Central memory CD4-positive, alpha-beta T cell (primary cell): ENCODE measurements at regions not wholly inside any gene's neighbourhood (a gene's known extent, or its start where the extent isn't known, plus 50 kb on each side); places are given as distances from the start of the nearest gene placed in this dataset.
"Not testable (repeated sequence)": the region's sequence is repeated elsewhere in the genome, so short reads cannot be mapped to it uniquely, and the experiment has no call there.

Experiments
- DNase-seq: peaks from one replicate; pipeline ENCODE4 v3.0.0; 2022

DNA sequence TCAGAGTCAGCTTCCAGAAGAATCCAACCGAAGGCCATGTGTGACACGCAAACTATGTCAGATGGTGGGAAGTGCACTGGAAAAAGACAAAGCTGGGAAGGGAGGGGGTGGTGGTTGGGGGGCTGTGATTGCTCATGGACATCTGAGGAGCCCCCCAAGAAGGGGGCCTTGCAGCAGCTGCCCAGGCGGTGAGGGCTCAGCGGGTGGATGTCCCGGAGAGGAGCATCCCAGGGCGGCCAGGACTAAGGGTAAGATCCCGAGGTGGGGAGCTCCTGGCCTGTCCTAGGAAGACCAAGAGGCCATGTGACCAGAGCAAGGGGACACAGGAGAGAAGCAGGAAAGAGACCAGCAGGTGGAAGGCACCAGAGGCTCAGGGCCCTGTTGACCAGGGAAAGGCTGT is 299.5 kb downstream of the PREX1 start:
- DNase-seq, result no peak

DNA sequence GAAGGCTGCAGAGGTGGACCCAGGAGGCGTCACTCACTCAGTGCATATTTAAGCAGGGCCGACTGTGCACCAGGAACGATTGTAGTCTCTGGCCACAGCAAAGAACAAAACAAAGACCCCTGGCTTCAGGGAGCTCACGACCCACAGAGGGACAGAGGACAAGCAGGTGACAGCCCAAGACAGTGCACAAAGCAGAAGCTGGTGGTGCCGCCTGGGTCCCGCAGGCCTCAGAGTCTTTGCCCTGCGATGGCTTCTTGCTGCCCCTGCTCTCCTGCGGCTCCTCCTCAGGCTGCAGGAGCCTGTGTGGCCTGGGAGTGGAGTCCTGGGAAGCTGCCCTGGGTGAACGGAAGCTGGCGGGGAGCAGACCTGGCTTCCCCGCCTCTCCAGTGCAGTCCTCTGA is 300.0 kb downstream of the PREX1 start:
- DNase-seq, result no peak

DNA sequence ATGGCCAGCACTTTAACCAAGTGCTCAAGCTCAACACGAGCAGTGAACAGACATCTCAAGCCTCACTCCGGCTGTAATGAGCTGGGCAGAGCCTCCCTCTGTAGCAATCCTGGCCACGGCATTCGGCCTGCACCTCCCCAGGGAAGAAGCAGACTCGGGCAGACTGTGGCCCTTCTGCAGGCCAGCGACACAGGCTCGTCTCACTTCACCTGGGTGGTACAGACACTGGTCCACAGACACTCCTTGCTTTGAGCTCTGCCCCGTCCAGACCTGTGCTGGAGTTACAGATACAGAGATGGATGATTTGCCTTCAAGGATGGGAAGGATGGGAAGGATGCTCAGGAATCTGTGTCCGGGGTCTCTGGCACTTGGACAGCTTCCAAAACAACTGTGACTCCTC is 300.9 kb downstream of the PREX1 start:
- no peak for DNase-seq

GRCh38 chr20:48525400-48525799 is 302.4 kb downstream of the PREX1 start:
- no peak for DNase-seq

DNA sequence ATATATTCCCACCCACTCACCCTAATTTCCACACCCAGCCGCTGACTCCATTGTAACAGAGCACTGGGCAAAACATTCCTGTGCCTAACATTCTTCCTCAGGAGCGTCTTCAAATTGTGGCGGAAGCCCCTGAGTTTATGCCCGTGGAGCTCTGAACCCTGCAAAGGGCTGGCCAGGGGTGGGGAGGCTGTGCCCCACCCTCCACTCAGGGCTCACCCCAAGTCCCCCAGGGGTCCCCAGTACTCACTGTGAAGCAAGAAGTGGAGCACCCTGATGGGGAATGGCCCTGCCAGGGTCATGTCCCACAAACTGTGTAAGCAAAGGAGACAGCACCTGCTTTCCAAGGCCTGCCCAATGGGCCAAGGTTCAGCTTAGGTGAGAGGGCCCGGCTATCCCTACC is 303.2 kb downstream of the PREX1 start:
- DNase-seq, result no peak

DNA sequence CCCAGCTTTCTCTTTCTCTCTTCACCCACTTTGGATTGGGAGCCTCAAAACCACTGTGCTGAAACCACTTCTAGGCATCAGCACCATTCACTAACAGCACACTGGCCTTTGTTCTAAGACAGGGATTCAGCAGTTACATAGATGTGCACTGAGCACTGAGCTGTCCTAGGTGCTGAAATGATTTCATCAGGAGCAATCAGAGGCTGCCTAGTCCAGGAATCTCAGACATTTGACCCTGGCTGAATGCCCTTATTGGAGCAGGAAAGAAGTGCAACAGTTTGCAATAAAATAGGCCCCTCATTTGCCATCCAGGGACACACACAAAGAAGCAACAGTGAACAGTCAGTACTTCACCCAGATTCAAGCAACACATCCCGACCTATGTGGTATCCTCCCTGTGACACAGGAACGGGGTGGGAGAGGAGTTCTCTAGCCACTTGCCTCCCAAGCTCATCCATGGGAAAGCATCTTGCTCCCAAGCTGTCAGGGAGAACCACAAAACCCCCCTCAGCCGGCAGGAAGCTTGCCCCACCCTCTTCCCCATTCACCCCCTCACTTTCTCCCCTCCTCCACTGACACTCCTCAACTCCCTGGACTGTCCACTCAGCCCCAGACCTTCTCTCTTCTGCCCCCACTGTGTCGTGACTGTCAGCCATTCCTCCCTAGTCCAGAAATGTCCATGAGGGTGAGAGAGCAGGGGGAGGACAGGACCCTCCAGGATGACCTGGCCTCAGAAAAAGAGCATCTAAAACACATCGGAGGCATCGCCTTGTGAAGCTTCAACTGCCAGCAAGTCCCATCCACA is 304.4 kb downstream of the PREX1 start:
- DNase-seq, result no peak

DNA sequence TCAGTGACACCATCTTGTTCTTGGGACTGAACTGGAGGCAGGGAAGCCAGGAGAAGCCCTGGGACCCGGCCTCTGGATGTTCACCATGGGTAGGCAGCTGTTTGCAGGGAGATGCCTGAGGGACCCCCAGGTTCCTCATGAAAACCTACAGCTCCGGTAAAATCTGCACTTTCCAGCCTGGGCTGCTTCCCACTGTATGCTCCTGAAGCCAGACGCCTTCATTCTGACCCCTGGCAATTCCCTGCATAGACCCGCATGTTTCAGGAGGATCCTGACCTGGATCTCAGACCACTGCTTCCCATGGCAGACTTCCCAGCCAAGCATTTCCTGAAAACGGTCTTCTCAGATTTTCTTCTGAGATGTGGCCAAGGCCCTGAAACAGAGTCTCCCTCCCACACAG is 306.7 kb downstream of the PREX1 start:
- no peak for DNase-seq

GRCh38 chr20:48516196-48516595 is 311.6 kb downstream of the PREX1 start:
- DNase-seq, result not testable (repeated sequence)

DNA sequence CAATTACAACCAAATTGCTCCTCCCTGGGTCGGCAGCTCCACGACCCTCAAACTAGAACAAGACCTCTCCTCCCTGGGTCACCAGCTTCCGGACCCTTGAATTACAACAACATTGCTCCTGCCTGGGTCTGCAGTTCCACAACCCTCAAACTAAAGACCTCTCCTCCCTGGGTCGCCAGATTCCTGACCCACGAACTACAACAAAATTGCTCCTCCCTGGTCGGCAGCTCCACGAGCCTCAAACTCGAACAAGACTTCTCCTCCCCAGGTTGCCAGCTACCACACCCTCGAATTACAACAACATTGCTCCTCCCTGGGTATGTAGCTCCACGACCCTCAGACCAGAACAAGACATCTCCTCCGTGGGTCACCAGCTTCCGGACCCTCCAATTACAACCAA is 313.2 kb downstream of the PREX1 start:
- DNase-seq, result not testable (repeated sequence)

DNA sequence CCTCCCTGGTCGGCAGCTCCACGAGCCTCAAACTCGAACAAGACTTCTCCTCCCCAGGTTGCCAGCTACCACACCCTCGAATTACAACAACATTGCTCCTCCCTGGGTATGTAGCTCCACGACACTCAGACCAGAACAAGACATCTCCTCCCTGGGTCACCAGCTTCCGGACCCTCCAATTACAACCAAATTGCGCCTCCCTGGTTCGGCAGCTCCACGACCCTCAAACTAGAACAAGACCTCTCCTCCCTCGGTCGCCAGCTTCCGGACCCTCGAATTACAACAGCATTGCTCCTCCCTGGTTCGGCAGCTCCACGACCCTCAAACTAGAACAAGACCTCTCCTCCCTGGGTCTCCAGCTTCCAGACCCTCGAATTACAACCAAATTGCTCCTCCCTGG is 315.3 kb downstream of the PREX1 start:
- not testable (repeated sequence) for DNase-seq

- not testable (repeated sequence) for DNase-seq
Observed at GRCh38 chr20:48505066-48505465, 322.7 kb downstream of the PREX1 start.

- DNase-seq, result no peak
Observed at GRCh38 chr20:48503166-48503815, 324.5 kb downstream of the PREX1 start.

- no peak for DNase-seq
Observed at GRCh38 chr20:48502758-48503157, 325.0 kb downstream of the PREX1 start.

DNA sequence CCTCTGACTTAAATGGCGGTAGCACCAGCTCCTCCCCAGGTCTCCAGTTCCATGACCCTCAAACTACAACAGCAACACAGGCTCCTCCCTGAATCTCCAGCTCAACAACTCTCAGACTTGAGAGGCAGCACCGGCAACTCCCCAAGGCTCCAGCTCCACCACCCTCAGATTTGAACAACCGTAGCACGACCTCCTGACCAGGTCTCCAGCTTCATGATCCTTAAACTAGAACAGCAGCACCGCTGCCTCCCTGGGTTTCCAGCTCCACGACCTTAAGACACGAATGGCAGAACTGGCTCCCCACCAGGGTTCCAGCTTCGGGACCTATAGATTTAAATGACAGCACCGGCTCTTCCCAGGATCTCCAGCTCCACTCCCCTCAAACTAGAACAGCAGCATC is 325.8 kb downstream of the PREX1 start:
- no peak for DNase-seq

DNA sequence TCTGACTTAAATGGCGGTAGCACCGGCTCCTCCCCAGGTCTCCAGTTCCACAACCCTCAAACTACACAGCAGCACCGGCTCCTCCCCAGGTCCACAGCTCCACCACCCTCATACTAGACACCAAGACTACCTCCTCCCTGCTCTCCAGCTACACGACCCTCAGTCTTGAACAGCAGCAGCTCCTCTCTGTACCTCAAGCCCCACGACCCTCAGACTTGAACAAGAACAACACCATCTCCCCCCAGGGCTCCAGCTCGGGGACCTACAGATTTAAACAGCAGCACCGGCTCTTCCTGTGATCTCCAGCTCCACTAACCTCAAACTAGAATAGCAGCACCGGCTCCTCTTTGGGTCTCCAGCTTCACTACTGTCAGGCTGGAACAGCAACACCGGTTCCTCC is 326.9 kb downstream of the PREX1 start:
- not testable (repeated sequence) for DNase-seq

DNA sequence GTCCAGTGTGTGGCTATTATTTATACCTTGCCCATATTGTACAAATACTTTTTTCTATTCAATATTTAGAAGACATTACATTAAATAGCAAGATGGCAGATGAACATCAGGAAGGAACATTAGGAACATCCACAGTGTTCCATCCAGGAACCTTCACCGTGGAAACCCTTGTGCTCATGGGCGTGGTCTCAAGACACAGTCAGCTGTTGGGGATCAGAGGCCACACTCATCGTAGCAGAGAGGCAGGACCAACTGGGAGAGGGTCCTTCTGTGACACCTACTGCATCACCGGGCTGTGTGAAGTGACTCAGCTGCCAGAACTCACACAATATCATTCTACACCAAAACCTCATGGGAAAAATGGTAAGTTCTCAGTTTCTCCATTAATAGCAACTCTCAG is 328.9 kb downstream of the PREX1 start:
- not testable (repeated sequence) for DNase-seq

DNA sequence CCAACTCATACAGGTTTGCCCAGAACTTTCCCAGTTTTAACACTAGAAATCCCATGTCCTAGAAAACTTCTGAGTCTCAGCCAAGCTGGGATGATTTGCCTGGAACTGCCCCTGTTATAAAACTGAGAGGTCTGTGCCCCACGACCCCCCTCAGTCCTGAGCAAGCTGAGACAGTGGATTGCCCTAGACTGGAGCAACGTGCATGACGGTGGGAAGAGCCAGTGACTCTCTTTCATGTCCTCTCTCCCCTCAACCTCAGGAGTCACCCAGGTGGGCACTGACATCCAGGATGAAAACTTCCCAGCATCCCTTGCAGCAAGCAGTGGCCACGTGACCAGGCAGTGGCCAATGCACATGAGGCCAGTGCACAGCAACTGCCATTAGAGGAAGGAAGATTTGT is 329.7 kb downstream of the PREX1 start:
- not testable (repeated sequence) for DNase-seq

GRCh38 chr20:48493966-48494365 is 333.8 kb downstream of the PREX1 start:
- DNase-seq, result no peak

DNA sequence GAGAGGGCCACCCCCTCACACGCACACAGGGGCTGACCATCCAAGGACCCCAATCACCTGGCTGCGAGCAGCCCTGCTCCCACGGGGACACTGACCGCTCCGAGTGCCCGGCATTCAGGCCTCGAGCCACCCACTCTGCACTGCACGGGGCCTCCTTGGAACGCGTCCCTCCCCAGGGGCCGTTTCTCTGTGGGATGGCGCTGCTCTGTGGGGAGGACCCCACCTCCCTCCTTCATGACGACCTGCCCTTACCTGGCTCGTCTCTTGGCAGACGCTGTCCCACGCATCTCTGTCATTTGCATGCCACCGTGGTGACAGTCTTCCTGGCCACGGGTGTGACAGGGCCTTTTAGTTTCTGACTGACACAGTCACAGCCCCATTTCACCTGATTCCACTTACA is 334.5 kb downstream of the PREX1 start:
- DNase-seq, result not testable (repeated sequence)

- no peak for DNase-seq
Observed at GRCh38 chr20:48492715-48493070, 335.1 kb downstream of the PREX1 start.

- no peak for DNase-seq
Observed at GRCh38 chr20:48492015-48492714, 335.6 kb downstream of the PREX1 start.

DNA sequence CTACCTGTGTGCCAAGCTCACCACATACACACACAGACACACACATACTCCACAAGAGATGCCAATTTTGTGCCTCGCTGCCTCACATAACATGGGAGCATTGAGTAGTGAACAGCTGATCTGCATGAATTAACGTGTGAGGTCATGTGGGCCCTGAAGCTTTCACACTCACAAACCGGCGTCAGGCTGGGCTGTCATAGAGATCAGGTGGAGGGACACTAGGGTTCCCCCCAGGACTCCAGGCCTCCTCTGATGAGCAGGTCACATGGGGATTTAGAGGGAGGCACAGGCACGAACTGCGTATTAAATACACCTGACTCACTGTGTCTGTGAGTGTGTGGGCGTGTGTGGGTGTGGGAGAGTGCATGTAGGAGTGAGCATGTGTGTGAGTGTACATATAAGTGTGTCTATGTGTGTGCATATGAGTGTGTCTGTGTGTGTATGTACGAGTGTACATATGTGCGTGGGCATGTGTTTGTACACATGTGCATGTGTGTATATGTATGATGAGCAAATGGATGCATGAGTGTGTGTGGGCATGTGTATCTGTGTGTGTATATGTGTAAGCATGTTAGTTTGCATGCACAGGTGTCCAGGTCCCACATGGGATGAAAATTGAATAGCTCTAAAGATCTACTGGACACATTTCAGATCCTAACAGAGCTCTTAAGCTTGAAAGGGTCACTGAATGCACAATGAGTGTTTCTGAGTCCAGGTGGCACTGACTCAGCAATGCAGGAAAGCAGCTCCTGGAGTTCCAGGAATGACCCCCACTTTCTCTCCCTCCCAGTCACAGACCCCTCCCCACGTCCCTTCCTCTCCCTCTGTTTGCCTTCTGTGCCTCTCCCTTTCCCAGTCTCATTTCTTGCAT is 336.6 kb downstream of the PREX1 start:
- no peak for DNase-seq

- not testable (repeated sequence) for DNase-seq
Observed at GRCh38 chr20:48490341-48490740, 337.5 kb downstream of the PREX1 start.
